ENCODE measurements at regions not wholly inside any gene's neighbourhood (a gene's known extent, or its start where the extent isn't known, plus 50 kb on each side); places are given as distances from the start of the nearest gene placed in this dataset.

DNA sequence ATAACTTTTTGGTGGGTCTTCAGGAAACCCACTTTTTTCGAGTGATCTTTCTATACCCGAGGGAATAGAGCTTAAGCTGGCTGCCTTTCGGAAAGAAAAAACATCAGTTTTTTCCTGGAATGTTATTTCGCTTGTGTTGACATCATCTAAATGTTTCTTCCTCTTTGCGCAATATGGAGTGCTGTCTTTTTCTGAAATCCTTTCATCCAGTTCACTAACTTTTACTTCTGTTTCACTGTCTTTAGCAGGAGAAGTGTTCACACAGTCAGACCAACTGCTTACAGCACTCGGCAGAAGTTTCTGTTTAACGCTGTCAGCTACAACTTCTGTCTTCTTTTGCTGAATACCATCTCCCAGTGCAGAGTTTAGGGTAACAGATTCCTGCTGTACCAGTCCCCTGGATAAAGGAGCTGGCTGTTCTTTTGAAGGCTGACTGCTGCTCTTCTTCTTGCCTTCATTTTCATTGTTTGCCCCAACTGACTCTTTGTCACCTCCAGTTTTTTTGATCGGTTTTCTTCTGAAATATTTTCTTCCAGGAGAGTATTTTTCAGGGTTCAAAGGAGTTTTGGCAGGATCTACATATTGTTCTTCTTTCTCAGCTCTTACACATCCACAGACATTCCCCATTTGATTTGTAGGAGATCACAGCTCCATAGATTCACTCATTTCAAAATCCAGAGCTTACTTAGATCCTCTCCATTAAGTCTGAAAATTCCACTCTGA, 50.0 kb upstream of the DST start:
- TF ChIP-seq, protein P1, sequence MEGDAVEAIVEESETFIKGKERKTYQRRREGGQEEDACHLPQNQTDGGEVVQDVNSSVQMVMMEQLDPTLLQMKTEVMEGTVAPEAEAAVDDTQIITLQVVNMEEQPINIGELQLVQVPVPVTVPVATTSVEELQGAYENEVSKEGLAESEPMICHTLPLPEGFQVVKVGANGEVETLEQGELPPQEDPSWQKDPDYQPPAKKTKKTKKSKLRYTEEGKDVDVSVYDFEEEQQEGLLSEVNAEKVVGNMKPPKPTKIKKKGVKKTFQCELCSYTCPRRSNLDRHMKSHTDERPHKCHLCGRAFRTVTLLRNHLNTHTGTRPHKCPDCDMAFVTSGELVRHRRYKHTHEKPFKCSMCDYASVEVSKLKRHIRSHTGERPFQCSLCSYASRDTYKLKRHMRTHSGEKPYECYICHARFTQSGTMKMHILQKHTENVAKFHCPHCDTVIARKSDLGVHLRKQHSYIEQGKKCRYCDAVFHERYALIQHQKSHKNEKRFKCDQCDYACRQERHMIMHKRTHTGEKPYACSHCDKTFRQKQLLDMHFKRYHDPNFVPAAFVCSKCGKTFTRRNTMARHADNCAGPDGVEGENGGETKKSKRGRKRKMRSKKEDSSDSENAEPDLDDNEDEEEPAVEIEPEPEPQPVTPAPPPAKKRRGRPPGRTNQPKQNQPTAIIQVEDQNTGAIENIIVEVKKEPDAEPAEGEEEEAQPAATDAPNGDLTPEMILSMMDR (IDR thresholded peaks at IDR 0.05), result no peak
- no peak for TF ChIP-seq POLR2A (IDR thresholded peaks at IDR 0.05)

Data from thyroid gland (tissue), 4 donors.